ENCODE measurements at regions not wholly inside any gene's neighbourhood (a gene's known extent, or its start where the extent isn't known, plus 50 kb on each side); places are given as distances from the start of the nearest gene placed in this dataset.

DNA sequence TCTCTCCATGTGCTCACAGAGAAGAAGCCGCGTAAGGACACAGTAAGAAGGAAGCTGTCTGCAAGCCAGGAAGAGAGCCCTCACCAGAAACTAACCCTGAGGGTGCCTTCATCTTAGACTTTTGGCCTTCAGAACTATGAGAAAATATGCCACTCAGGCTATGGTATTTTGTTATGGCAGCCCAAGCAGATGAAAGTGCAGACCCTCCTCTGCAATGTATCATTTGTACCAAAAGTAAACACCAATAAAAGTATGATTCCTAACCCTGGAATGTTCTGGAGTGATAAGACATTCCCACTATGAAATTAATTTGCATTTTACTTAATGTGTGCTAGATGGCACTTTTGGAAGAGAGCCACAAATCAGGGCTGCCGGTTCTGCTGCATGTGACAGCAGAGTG lies 594.3 kb downstream of the UTRN start:
- Histone ChIP-seq H3K9me3 (no peaks in the 10 kb centered on the region), H3K36me3 (no peaks in the 10 kb centered on the region), H3K27me3 (replicated peaks; ENCODE audit: insufficient read depth) (no peaks in the 10 kb centered on the region), H3K4me3 (no peak overlapping the region), H3K4me1 (ENCODE audit: control insufficient read depth in 1 of 2, low read depth in 2 of 2) (no peaks in the 10 kb centered on the region), H3K27ac (no peak overlapping the region)
- DNase-seq (ENCODE audit: low spot score) (no peak), ATAC-seq (ENCODE audit: insufficient number of reproducible peaks, low FRiP score, low read depth) (no peak)
- TF ChIP-seq, protein P1, sequence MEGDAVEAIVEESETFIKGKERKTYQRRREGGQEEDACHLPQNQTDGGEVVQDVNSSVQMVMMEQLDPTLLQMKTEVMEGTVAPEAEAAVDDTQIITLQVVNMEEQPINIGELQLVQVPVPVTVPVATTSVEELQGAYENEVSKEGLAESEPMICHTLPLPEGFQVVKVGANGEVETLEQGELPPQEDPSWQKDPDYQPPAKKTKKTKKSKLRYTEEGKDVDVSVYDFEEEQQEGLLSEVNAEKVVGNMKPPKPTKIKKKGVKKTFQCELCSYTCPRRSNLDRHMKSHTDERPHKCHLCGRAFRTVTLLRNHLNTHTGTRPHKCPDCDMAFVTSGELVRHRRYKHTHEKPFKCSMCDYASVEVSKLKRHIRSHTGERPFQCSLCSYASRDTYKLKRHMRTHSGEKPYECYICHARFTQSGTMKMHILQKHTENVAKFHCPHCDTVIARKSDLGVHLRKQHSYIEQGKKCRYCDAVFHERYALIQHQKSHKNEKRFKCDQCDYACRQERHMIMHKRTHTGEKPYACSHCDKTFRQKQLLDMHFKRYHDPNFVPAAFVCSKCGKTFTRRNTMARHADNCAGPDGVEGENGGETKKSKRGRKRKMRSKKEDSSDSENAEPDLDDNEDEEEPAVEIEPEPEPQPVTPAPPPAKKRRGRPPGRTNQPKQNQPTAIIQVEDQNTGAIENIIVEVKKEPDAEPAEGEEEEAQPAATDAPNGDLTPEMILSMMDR (IDR thresholded peaks at IDR 0.05) = no peak

DNA sequence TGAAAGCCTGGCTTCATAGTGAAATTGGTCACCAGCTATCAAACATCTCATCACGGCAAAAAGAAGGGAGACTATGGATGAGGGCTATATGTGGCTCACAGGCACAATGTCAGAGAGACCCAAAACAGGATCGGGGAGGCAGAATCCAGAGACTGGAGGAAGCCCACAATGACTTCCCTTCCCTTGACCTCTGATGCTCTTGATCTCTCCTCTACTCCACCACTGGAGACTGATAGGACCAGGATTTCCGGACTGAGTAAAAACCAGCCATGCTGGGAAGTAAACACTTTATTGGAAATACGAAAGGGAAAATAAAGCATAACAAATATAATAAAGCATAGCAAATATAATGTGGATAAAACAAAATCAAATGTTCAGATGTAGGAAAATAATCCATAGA lies 597.3 kb downstream of the UTRN start:
- Histone ChIP-seq H3K9me3 (no peaks in the 10 kb centered on the region), H3K4me1 (ENCODE audit: control insufficient read depth in 1 of 2, low read depth in 2 of 2) (no peaks in the 10 kb centered on the region), H3K36me3 (no peaks in the 10 kb centered on the region), H3K27me3 (replicated peaks; ENCODE audit: insufficient read depth) (no peaks in the 10 kb centered on the region), H3K4me3 (no peak overlapping the region), H3K27ac (no peak overlapping the region)
- TF ChIP-seq, protein P1 (IDR thresholded peaks at IDR 0.05) = no peak
- DNase-seq (ENCODE audit: low spot score) (no peak), ATAC-seq (ENCODE audit: insufficient number of reproducible peaks, low FRiP score, low read depth) (no peak)

DNA sequence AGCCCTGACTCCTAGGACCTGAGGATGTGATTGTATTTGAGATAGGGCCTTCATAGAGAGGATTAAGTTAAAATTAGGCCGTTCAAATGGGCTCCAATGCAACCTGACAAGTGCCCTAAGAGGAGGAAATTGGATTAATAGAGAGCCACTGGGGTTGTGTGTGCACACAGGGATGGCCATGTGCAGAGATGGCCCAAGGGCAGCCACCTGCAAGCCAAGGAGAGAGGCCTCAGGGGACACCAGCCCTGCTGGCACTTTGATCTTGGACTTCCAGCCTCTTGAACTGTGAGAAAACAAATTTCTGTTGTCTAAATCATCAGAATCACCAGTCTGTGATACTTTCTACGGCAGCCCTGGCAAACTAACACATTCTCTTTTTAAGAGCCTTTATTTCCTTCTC lies 598.8 kb downstream of the UTRN start:
- DNase-seq (ENCODE audit: low spot score) (no peak), ATAC-seq (ENCODE audit: insufficient number of reproducible peaks, low FRiP score, low read depth) (no peak)
- no peak overlapping the region for H3K27ac ChIP-seq
- H3K4me1 ChIP-seq (ENCODE audit: control insufficient read depth in 1 of 2, low read depth in 2 of 2) = no peaks in the 10 kb centered on the region
- H3K36me3 ChIP-seq = no peaks in the 10 kb centered on the region
- H3K4me3 ChIP-seq = no peak overlapping the region
- TF ChIP-seq, protein P1 (IDR thresholded peaks at IDR 0.05) = no peak
- no peaks in the 10 kb centered on the region for H3K9me3 ChIP-seq
- H3K27me3 ChIP-seq (replicated peaks; ENCODE audit: insufficient read depth) = no peaks in the 10 kb centered on the region

DNA sequence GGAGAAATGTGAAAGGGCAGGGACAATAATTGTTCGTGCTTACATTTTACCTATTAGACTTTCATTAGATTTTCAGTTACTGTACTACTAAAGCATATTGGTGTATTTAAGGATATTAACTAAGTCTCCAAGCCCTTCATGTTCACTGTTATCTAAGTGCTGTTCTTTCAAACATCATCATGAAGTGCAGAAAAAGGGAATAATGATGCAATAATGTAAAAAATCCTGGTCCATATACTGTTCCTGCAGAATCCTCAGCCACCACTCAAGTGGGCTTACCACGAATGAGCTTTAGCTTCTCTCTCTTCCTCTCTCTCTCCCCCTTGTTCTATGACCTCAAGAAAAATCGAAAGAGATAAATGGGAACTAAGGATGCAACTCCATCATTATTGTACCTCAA lies 600.7 kb downstream of the UTRN start:
- Histone ChIP-seq H3K27ac (no peak overlapping the region), H3K27me3 (replicated peaks; ENCODE audit: insufficient read depth) (no peaks in the 10 kb centered on the region), H3K4me1 (ENCODE audit: control insufficient read depth in 1 of 2, low read depth in 2 of 2) (no peaks in the 10 kb centered on the region), H3K9me3 (no peaks in the 10 kb centered on the region), H3K4me3 (no peak overlapping the region), H3K36me3 (no peaks in the 10 kb centered on the region)
- ATAC-seq (ENCODE audit: insufficient number of reproducible peaks, low FRiP score, low read depth) (no peak), DNase-seq (ENCODE audit: low spot score) (no peak)
- TF ChIP-seq, protein P1 (IDR thresholded peaks at IDR 0.05) = no peak

DNA sequence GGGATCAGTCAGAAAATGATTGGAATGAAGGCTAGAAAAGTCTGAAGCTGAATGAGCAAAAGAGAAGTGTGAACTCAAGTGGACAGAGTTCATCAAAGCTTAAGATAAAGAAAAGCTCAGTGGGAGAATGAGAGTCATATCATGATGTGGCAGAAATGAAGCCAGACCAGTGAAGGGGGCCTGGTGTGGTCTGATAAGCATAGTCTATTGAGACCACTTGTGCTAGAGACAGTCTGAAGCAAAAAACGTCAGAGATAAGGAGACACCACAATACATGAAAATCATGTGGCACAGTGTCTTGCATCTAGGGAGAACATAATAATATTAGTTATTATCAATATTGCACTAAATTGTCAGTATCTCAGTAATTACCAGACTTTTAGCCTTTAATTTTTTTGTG lies 601.5 kb downstream of the UTRN start:
- H3K27ac ChIP-seq = no peak overlapping the region
- no peak overlapping the region for H3K4me3 ChIP-seq
- TF ChIP-seq, protein P1 (IDR thresholded peaks at IDR 0.05) = no peak
- H3K27me3 ChIP-seq (replicated peaks; ENCODE audit: insufficient read depth) = no peaks in the 10 kb centered on the region
- DNase-seq (ENCODE audit: low spot score) = no peak
- ATAC-seq (ENCODE audit: insufficient number of reproducible peaks, low FRiP score, low read depth) = no peak
- no peaks in the 10 kb centered on the region for H3K4me1 ChIP-seq (ENCODE audit: control insufficient read depth in 1 of 2, low read depth in 2 of 2)
- H3K9me3 ChIP-seq = no peaks in the 10 kb centered on the region
- H3K36me3 ChIP-seq = no peaks in the 10 kb centered on the region
